ENCODE measurements at regions not wholly inside any gene's neighbourhood (a gene's known extent, or its start where the extent isn't known, plus 50 kb on each side); places are given as distances from the start of the nearest gene placed in this dataset.

GRCh38 chr22:27195494-27195893, 538.1 kb downstream of the MIAT start:
- ChIA-PET POLR2A (ENCODE audit: low non-redundant PET) (no interaction called here), CTCF (no interaction called here)
- H3K27ac ChIP-seq = 0 out of 2 replicates have a peak overlapping the region, but pooled peaks have one; percentile 7
- TF ChIP-seq, protein P1, sequence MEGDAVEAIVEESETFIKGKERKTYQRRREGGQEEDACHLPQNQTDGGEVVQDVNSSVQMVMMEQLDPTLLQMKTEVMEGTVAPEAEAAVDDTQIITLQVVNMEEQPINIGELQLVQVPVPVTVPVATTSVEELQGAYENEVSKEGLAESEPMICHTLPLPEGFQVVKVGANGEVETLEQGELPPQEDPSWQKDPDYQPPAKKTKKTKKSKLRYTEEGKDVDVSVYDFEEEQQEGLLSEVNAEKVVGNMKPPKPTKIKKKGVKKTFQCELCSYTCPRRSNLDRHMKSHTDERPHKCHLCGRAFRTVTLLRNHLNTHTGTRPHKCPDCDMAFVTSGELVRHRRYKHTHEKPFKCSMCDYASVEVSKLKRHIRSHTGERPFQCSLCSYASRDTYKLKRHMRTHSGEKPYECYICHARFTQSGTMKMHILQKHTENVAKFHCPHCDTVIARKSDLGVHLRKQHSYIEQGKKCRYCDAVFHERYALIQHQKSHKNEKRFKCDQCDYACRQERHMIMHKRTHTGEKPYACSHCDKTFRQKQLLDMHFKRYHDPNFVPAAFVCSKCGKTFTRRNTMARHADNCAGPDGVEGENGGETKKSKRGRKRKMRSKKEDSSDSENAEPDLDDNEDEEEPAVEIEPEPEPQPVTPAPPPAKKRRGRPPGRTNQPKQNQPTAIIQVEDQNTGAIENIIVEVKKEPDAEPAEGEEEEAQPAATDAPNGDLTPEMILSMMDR (conservative IDR thresholded peaks at IDR 0.05; ENCODE audit: low read depth) = no peak
- no peak for DNase-seq (ENCODE audit: low spot score)

- no peak overlapping the region for H3K27ac ChIP-seq
- CTCF ChIA-PET = no interaction called here
- DNase-seq (ENCODE audit: low spot score) = no peak
- TF ChIP-seq, protein P1 (conservative IDR thresholded peaks at IDR 0.05; ENCODE audit: low read depth) = no peak
- POLR2A ChIA-PET (ENCODE audit: low non-redundant PET) = no interaction called here
Measured at GRCh38 chr22:27196606-27197005, 539.2 kb downstream of the MIAT start.

DNA sequence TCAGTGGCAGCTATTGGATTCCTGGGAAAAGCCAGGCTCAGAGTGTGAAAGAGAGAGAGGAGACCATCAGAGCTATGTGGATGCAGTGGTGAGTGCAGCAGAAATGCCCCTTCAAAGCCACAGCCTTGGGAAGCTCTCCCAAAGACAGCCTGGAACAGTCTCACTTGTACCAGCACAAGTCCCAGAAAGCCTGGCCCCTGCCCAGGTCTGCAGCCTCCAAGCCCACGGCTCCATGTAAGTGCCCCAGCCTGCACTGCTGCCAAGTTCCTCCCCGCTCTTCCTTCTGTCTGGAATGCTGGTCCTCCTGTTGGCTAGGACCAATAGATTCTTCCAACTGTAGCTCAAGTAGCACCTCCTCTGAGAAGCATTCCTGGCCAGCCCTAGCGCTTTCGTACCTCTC, 539.7 kb downstream of the MIAT start:
- TF ChIP-seq, protein P1 (conservative IDR thresholded peaks at IDR 0.05; ENCODE audit: low read depth) = no peak
- H3K27ac ChIP-seq = no peak overlapping the region
- ChIA-PET CTCF (interaction anchor here (0.6 kb wide), 1 partner anchor 136 kb away, joined by 3 read pairs; no protein-coding TSS in a partner anchor), POLR2A (ENCODE audit: low non-redundant PET) (no interaction called here)
- no peak for DNase-seq (ENCODE audit: low spot score)

DNA sequence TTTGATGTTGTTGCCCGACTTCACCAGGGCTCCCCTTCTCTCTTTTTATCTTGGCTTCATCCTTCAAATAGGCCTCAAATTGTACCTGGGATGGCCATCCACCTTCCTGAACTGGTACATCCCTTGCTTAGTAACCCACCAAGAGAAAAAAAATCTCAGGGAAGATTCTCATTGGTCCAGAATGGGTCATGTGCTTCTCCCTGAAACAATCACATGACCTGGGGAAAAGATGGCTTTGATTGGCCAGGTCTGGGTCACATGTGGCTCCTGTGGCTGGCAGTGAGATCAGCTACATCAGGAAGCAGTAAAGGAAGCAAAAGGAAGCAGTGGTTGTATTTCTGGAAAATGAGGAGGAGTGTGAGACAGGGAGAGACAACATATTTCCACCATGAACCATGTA, 540.2 kb downstream of the MIAT start:
- ChIA-PET POLR2A (ENCODE audit: low non-redundant PET) (no interaction called here), CTCF (interaction anchor here (0.6 kb wide), 1 partner anchor 137 kb away, joined by 3 read pairs; no protein-coding TSS in a partner anchor)
- no peak overlapping the region for H3K27ac ChIP-seq
- TF ChIP-seq, protein P1 (conservative IDR thresholded peaks at IDR 0.05; ENCODE audit: low read depth) = no peak
- DNase-seq (ENCODE audit: low spot score) = no peak

- no peak for DNase-seq (ENCODE audit: low spot score)
- CTCF ChIA-PET = no interaction called here
- POLR2A ChIA-PET (ENCODE audit: low non-redundant PET) = no interaction called here
- H3K27ac ChIP-seq = peak overlapping the region; percentile 55
- TF ChIP-seq, protein P1 (conservative IDR thresholded peaks at IDR 0.05; ENCODE audit: low read depth) = no peak
Measured at GRCh38 chr22:27198518-27199035, 541.2 kb downstream of the MIAT start.

- DNase-seq (ENCODE audit: low spot score) = no peak
- TF ChIP-seq, protein P1 (conservative IDR thresholded peaks at IDR 0.05; ENCODE audit: low read depth) = no peak
- H3K27ac ChIP-seq = peak overlapping the region; percentile 55; the same call in 1 of the 2 replicates
- ChIA-PET CTCF (no interaction called here), POLR2A (ENCODE audit: low non-redundant PET) (no interaction called here)
Measured at GRCh38 chr22:27199354-27199753, 542.0 kb downstream of the MIAT start.
